ENCODE measurements at regions not wholly inside any gene's neighbourhood (a gene's known extent, or its start where the extent isn't known, plus 50 kb on each side); places are given as distances from the start of the nearest gene placed in this dataset.

GRCh38 chr7:84675633-84676034 is 481.0 kb upstream of the SEMA3A start:
- Histone ChIP-seq H3K4me2 (ENCODE audit: low read length) (no peak overlapping the region), H3K36me3 (replicated peaks; ENCODE audit: low read depth, low read length) (no peaks in the 10 kb centered on the region), H3K9ac (ENCODE audit: low read length) (no peak overlapping the region), H3K4me1 (ENCODE audit: low read length) (0 out of 2 replicates have a peak, but pooled peaks cover 3% of the 10 kb centered on the region), H3K27me3 (ENCODE audit: low read depth, low read length) (no peaks in the 10 kb centered on the region), H3K27ac (ENCODE audit: low read length) (no peak overlapping the region), H3K4me3 (ENCODE audit: low read length) (no peak overlapping the region), H2AFZ (ENCODE audit: low read depth, low read length) (no peak overlapping the region), H3K9me3 (ENCODE audit: insufficient read depth, low read length) (no peaks in the 10 kb centered on the region), H4K20me1 (ENCODE audit: insufficient read depth, low read length) (no peaks in the 10 kb centered on the region), H3K79me2 (ENCODE audit: low read length) (no peaks in the 10 kb centered on the region)
- no peak for TF ChIP-seq EZH2phosphoT487 (IDR thresholded peaks at IDR 0.05; ENCODE audit: low read depth)
- no peak for TF ChIP-seq CTCF (IDR thresholded peaks at IDR 0.05; ENCODE audit: low read depth, low read length)

- Histone ChIP-seq H3K4me1 (ENCODE audit: low read length) (0 out of 2 replicates have a peak, but pooled peaks cover 3% of the 10 kb centered on the region), H3K27ac (ENCODE audit: low read length) (no peak overlapping the region), H3K9me3 (ENCODE audit: insufficient read depth, low read length) (no peaks in the 10 kb centered on the region), H4K20me1 (ENCODE audit: insufficient read depth, low read length) (no peaks in the 10 kb centered on the region), H3K27me3 (ENCODE audit: low read depth, low read length) (no peaks in the 10 kb centered on the region), H3K9ac (ENCODE audit: low read length) (no peak overlapping the region), H3K4me3 (ENCODE audit: low read length) (no peak overlapping the region), H3K79me2 (ENCODE audit: low read length) (no peaks in the 10 kb centered on the region), H3K36me3 (replicated peaks; ENCODE audit: low read depth, low read length) (no peaks in the 10 kb centered on the region), H3K4me2 (ENCODE audit: low read length) (no peak overlapping the region), H2AFZ (ENCODE audit: low read depth, low read length) (no peak overlapping the region)
- TF ChIP-seq EZH2phosphoT487 (IDR thresholded peaks at IDR 0.05; ENCODE audit: low read depth) (no peak), CTCF (IDR thresholded peaks at IDR 0.05; ENCODE audit: low read depth, low read length) (no peak)
Observed at GRCh38 chr7:84674236-84674913, 479.8 kb upstream of the SEMA3A start.

DNA sequence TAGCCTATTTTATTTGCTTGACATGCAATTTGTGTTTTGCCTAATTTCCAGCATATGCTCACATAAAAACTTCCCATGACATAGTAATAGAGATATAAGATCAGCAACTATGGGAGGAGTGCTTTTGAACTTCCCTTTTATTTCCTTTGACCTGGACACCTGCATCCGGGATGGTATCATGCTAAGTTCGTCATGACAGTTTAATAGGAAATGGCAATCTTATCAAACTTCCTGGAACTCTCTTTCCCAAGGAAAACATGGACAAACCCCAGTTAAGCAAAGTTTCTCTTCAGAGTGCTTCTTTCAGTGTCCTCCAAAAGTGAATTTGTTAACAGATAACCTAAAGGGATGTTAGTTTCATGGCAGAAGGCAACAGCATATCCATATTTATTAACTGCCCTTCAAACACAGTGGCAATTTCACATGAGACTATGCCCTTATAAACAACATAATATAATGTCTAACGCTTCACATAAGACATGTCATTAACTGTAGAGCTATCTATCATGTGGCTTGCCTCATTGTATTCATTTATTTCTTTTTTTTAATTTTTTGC is 474.7 kb upstream of the SEMA3A start:
- H4K20me1 ChIP-seq (ENCODE audit: insufficient read depth, low read length): no peaks in the 10 kb centered on the region
- no peak overlapping the region for H3K9ac ChIP-seq (ENCODE audit: low read length)
- H3K27me3 ChIP-seq (ENCODE audit: low read depth, low read length): no peaks in the 10 kb centered on the region
- H3K79me2 ChIP-seq (ENCODE audit: low read length): no peaks in the 10 kb centered on the region
- no peaks in the 10 kb centered on the region for H3K4me1 ChIP-seq (ENCODE audit: low read length)
- no peaks in the 10 kb centered on the region for H3K9me3 ChIP-seq (ENCODE audit: insufficient read depth, low read length)
- H3K4me2 ChIP-seq (ENCODE audit: low read length): no peak overlapping the region
- TF ChIP-seq CTCF (IDR thresholded peaks at IDR 0.05; ENCODE audit: low read depth, low read length): no peak
- TF ChIP-seq EZH2phosphoT487 (IDR thresholded peaks at IDR 0.05; ENCODE audit: low read depth): no peak
- H3K4me3 ChIP-seq (ENCODE audit: low read length): no peak overlapping the region
- no peak overlapping the region for H3K27ac ChIP-seq (ENCODE audit: low read length)
- no peak overlapping the region for H2AFZ ChIP-seq (ENCODE audit: low read depth, low read length)
- H3K36me3 ChIP-seq (replicated peaks; ENCODE audit: low read depth, low read length): no peaks in the 10 kb centered on the region

DNA sequence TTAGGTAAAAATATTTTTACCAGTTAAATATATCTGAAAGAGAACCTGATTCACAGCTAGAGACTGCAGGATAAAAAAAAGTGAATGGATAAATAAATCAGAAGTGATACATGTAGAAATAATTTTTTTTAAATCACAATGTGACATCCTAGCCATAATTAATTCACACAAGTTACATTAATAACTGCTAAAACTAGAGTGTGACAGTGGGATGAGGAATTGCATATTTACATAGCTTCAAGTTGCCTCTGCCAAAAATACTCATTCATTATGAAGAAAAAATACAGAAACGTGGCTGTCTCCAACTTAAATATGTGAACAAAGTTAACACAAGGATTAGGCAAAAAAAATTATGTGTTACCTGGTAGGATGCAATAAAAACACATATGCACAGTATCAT is 473.5 kb upstream of the SEMA3A start:
- Histone ChIP-seq H3K27me3 (ENCODE audit: low read depth, low read length) (no peaks in the 10 kb centered on the region), H3K9ac (ENCODE audit: low read length) (no peak overlapping the region), H3K27ac (ENCODE audit: low read length) (no peak overlapping the region), H3K36me3 (replicated peaks; ENCODE audit: low read depth, low read length) (no peaks in the 10 kb centered on the region), H4K20me1 (ENCODE audit: insufficient read depth, low read length) (no peaks in the 10 kb centered on the region), H3K4me3 (ENCODE audit: low read length) (no peak overlapping the region), H3K4me1 (ENCODE audit: low read length) (no peaks in the 10 kb centered on the region), H3K4me2 (ENCODE audit: low read length) (no peak overlapping the region), H3K79me2 (ENCODE audit: low read length) (no peaks in the 10 kb centered on the region), H2AFZ (ENCODE audit: low read depth, low read length) (no peak overlapping the region), H3K9me3 (ENCODE audit: insufficient read depth, low read length) (no peaks in the 10 kb centered on the region)
- TF ChIP-seq EZH2phosphoT487 (IDR thresholded peaks at IDR 0.05; ENCODE audit: low read depth) (no peak), CTCF (IDR thresholded peaks at IDR 0.05; ENCODE audit: low read depth, low read length) (no peak)

Data from OCI-LY3 (cell line).